ENCODE measurements at regions not wholly inside any gene's neighbourhood (a gene's known extent, or its start where the extent isn't known, plus 50 kb on each side); places are given as distances from the start of the nearest gene placed in this dataset.
"Not testable (repeated sequence)": the region's sequence is repeated elsewhere in the genome, so short reads cannot be mapped to it uniquely, and the experiment has no call there.

DNA sequence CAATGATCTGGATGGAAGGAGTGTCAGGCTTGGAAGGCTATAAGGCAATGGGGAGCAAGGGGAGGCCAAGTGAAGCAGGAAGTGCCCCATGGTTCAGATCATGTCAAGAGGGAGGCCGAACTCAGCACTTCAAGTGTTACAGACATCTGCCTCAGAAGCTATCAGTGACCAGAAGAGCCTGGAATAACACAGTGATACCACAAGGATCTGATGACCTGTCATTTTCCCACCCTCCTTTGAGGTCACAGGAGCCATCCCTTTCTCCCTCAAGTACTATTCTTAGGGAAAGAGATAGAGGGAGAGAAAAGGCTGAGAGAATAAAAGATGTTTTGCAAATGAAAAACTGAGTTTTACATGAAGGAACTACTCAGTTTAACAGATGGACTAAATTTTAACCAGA is 454.8 kb downstream of the CSNK1G3 start:
- no peak for DNase-seq (ENCODE audit: low read depth)

DNA sequence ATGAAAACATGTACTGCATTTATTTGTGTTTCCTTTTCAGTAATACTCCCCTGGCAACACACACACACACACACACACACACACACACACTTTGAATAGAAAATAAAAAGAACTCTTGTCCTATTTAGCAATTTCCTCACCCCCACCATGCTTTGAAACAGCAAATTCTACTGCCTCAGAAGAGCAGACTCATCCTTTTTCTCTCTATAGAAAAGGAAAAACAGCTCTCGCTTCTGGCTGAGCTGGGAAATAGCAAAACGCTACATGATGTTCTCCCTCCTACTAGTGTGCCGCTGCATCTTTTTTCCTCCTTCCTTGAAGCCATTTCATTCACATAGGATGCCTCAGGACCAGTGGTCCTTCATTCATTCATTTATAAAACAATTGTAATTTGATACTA is 453.6 kb downstream of the CSNK1G3 start:
- no peak for DNase-seq (ENCODE audit: low read depth)

DNA sequence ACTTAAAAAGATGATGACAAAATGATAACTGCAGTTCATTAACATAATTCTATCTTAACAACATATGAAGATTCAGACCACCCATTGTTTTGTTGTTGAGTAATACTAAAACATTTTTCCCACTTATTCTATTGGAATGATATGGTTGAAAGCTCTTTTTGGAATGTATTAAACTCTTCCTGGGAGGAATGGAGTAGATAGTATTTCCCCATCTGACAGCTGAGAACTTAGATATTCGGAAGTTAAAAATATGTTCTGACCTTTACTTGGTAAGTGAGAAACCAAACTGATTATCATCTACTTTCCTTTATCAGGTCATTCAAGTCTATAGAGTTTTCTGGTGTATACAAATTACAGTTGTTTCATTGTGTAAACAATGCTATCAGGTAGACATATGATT is 452.9 kb downstream of the CSNK1G3 start:
- peak; percentile 35 for DNase-seq (ENCODE audit: low read depth)

DNA sequence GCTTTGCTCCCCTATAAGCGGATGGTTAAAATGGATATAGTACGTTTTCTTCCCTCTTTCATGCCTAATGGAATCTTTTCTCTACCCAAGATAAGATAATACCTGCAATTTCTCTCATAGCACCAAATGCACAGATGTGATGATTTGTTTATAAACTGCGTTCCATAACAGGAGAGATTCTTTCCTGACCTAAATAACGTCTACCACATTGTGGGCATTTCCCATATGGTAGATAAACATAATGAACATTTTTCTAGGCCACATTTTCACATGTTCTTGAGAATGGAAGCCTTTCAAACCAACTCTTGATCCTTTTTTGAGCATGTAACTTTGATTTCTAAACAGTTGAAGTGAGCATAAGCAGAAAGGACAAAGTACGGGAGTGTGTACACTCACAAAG is 448.5 kb downstream of the CSNK1G3 start:
- no peak for DNase-seq (ENCODE audit: low read depth)

DNA sequence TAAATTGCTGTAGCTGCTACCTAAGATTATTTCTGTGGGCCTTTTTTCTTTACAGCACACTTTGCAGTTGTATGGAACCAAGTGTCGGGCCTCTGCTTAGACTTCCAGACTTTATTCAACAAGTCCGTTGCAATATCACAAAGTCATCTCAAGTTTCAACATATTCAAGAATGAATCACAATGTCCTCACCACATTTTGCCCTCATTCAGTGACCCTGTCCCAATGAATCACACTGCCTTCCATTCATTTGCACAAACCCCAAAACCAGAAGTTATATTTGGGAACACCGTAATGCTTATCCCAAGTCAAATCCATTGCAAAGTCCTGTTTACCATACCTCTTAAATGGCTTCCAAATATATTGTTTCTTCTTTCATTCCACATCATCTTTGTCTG is 439.6 kb downstream of the CSNK1G3 start:
- DNase-seq (ENCODE audit: low read depth), result peak; percentile 98

DNA sequence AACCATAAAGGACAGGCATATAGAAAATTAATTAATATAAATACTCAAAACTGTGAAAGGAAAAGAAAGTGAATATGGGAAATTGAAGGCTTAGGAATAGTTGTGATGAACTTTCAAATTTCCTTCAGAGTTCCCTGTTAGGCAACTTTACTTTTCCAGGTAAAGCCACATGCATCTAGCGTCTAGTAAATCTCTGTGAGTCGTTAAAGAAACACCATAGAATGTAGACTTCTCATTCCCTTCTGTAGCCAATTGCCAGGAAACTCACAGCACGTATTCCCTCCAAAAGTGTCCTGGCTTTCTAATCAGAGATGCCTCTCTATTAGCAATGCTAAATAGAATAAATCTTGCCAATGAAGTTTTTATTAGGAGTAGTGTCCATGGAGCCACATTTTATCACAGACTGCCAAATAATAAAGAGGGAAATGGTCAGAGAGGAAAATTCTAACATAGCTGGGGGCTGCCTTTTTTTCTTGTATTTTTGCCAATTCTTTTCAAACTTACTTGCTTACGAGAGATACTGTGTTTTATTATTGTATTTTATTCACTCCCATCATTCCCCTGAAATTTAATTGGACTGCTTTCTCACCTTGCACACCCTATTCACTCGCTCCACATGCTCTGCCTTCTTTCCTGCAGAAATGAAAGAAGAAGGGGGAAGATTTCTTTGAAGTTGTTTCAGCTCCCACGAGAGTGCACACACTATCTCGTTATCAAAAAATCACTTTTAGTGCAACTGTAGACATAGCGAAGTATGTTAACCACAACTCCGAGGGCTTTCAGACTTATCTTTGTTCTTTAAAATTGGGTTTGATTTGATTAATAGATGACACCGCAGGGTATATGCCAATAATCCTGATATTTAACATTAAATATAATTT is 439.0 kb downstream of the CSNK1G3 start:
- peak; percentile 25 for DNase-seq (ENCODE audit: low read depth)

DNA sequence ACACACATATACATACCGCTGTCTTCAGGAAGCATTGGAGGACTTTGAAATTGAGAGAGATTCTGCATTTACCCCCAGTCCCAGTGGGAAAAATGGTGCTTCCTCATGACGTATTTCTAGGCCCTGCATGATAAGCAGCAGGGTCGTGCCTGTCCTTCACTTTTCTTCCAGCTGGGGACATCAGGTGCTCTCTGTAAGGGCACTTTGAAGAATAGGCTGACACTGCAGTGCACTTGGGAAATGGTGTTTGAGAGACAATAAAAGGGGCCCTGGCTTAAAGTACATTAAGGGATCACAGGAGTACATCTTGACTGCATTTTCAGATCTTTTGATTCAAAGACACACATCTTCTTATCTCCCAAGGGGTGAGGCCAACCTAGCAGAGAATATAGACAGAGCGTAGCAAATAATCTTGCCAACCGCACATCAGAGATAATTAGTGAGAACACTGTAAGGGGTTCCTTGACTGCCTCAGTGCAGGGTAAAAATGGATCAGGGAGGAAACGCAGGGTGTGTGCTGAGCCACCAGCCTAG is 437.9 kb downstream of the CSNK1G3 start:
- no peak for DNase-seq (ENCODE audit: low read depth)

DNA sequence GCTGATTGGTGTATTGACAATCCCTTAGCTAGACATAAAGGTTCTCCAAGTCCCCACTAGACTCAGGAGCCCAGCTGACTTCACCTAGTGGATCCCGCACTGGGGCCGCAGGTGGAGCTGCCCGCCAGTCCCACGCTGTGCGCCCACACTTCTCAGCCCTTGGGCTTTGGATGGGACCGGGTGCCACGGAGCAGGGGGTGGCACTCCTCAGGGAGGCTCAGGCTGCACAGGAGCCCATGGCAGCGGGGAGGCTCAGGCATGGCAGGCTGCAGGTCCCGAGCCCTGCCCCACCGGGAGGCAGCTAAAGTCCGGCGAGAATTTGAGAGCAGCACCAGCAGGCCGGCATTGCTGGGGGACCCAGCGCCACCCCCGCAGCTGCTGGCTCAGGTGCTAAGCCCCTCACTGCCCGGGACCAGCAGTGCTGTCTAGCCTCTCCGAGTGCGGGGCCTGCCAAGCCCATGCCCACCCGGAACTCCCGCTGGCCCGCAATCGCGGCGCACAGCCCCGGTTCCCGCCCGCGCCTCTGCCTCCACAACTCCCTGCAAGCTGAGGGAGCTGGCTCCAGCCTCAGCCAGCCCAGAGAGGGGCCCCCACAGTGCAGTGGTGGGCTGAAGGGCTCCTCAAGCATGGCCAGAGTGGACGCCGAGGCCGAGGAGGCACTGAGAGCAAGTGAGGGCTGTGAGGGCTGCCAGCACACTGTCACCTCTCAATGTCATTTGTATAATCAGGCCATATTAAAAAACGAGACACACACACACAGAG is 437.2 kb downstream of the CSNK1G3 start:
- no peak for DNase-seq (ENCODE audit: low read depth)

DNA sequence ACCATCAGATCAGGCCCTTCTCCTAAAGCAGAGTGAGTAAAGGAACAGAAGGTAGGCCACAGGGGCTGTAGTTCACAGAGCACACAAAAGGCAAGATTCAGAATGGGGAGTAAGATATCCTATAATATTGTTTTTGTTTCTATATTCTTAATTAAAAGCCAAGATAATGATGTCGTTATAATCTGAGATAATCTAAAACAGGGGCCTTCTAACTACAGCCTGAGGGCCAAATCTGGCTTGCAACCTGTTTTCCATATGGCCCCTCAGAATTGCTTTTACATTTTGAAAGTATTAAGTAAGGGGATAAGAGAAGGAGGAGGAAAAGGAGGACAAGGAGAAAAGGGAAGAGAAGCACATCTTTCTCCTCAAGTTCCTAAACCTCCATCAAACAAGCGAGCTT is 435.8 kb downstream of the CSNK1G3 start:
- DNase-seq (ENCODE audit: low read depth), result no peak

DNA sequence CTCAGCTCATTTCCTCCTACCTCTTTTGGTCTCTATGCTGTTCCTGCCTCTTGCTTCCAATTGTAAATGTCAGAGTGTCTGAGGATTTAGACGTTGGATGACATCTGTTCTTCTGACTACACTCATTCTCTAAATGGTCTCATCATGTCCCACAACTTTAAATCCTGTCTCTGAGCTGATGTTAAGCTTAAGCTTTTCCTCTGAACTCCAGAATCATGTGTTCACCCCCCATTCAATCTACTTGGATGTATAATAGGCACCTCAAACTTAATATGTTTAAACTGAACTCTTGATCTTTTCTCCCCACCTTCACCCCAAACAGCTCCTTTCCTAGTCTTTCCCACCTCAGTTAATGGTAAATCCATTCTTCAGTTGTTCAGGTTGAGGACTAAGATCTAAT is 433.6 kb downstream of the CSNK1G3 start:
- peak; percentile 13 for DNase-seq (ENCODE audit: low read depth)

DNA sequence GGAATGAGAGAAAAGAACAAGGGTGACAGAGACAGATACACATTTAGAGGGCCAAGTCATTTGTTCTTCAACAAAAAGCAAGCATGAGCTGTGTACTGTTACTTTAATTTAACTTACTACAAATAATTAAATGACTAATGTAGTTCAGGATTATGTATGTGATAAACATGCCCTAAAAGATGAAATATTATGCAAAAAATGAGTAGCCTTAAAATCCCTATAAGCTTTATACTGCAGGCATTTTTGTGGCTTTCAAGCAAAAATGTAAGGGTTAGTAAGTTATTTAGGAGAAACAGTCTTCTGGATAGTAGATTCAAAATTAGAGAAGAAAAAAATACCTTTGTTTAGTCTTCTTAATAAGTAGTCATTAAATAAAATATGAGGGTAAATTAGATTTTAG is 431.2 kb downstream of the CSNK1G3 start:
- no peak for DNase-seq (ENCODE audit: low read depth)

DNA sequence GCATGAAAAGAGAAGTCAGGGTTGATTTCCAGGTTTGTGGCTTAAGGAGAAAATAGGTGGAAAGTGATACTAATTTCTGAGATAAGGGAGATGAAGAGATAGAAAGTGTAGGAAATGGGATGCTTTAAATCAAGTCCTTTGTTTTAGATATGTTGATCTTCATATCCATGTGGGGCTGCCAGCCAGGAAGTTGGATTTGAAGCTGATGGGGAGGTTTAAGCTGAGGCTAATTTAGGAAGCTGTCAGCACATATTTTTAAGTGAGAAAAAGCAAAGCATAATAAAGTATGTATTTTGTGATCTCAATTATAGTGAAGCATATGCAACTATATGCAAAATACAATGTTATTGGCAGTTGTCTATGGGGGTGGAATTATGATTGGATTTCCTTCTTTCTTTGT is 428.4 kb downstream of the CSNK1G3 start:
- DNase-seq (ENCODE audit: low read depth), result no peak

DNA sequence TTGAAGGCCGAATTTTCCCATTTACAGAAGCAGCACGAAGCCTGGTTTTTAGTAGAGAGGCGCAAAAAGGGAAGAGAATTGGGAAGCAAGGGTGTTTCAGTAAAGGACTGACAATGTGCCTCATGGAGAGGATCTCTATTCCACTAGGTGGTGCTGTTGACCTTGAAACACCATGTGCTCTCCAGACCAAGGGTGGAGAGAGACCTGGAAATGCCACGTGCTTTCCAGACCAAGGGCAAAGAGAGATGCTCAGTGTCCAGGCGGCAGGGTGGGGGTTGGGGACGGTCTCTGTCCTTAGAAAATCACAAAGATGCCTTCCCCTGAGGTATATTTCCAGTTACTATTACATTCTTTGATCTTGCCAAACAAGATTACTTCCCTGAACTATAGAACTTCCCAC is 425.3 kb downstream of the CSNK1G3 start:
- peak; percentile 64 for DNase-seq (ENCODE audit: low read depth)

DNA sequence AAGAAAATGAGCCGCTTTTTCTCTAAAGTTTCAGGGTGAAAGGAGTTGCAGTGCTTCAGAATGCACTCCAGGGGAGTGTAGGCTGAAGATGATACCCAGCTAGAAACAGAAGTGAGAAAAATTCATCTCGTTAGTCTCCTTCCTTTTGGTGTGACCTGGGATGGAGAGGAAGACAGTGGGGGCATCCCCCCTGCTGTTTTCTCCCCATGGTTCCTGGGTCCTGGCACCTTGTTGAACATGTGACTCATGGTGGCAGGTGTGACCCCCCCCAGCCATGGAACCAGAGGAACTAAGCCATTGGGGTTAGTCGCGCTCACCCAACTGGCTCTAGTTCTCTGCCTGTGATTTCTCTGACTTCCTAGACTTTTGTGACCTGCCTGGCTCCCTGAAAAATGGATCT is 424.6 kb downstream of the CSNK1G3 start:
- no peak for DNase-seq (ENCODE audit: low read depth)

DNA sequence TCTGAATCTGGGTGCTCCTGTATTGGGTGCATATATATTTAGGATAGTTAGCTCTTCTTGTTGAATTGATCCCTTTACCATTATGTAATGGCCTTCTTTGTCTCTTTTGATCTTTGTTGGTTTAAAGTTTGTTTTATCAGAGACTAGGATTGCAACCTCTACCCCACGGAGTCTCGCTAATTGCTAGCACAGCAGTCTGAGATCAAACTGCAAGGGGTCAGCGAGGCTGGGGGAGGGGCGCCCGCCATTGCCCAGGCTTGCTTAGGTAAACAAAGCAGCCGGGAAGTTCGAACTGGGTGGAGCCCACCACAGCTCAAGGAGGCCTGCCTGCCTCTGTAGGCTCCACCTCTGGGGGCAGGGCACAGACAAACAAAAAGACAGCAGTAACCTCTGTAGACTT is 421.8 kb downstream of the CSNK1G3 start:
- not testable (repeated sequence) for DNase-seq (ENCODE audit: low read depth)

DNA sequence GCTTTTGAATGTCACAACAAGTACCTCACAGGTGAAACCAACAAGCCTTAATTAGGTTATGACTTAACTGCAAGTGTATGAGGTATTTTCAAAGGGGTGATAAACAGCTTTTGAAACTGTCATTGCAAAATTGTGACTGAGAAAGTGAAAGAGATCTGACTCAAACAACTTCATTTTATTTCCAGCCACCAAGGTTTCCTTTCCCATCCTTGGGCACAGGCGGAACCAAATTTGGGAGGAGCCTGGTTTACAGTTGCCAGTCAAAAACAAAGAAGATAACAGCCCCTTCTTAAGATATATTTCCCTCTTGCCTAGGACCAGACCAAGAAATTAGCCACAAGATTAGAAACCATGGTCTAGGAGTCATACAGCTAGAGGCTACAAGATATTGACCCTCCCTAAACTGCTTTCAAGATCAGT is 417.1 kb downstream of the CSNK1G3 start:
- no peak for DNase-seq (ENCODE audit: low read depth)

DNA sequence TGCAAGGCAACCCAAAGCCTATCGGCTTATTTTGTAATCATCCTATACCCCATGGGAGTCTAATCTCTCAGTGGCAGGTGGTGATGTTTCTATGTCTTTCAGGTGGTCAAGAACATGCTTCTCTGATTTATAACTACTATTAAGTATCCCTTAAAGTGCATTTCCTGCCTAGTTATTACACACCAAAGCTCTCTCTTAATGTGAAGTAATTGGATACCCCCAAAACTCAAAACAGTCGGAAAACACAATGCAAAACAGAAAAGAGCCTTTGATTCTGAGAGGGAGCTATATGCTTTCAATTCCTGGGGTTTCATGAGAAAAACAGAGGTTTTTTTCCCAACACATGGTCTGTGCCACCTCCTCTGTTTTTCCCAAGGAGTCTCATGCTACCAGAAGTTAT is 416.4 kb downstream of the CSNK1G3 start:
- no peak for DNase-seq (ENCODE audit: low read depth)

DNA sequence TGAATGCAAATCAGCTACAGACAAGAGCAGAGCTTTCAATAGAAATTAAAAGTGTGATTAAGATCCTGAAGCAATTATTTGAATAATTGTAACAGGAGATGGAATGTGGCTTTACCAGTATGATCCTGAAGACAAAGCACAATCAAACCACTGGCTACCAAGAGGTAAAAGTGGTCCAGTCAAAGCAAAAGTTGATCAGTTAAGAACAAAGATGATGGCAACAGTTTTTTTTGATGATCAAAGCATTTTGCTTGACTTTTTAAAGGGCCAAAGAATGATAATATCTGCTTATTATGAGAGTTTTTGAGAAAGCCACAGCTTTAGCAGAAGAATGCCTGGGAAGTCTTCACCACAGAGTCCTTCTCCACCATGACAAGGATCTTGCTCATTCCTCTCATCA is 409.2 kb downstream of the CSNK1G3 start:
- peak; percentile 14 for DNase-seq (ENCODE audit: low read depth)

DNA sequence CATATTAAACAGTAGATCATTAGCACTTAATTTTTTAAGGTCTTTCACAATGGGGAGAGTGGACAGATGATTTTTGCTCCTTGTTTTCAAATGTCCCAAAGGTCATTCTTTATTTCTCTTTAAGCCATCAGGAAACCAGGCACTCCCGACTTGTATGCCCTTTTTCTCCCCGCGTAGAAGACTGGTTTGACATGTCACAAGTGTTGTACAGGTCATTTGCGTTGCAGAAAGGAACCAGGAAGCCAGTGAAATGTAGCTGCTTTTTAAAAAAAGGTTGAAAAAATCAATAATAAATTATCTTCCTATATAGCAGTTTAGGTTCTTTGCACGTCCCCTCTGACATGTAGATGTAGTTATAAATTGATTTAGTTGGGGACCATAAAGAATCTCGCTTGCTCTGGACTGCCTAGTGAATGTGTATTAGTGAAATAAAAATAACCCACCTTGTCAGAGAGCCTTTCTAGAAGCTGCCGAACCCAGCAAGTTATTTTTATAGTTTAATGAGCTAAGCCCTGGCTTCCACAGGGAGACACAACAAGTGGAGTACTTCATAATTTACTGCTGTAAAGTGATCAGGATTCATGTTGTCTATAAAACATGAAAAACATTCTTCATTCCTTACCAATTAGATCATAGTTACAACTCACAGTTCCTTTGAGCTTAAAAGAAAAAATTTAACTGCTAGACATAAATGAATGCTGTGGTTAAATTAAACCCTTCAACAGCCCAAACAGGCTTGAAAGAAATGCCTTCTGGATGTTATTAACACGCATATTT is 404.6 kb downstream of the CSNK1G3 start:
- DNase-seq (ENCODE audit: low read depth), result peak; percentile 85

DNA sequence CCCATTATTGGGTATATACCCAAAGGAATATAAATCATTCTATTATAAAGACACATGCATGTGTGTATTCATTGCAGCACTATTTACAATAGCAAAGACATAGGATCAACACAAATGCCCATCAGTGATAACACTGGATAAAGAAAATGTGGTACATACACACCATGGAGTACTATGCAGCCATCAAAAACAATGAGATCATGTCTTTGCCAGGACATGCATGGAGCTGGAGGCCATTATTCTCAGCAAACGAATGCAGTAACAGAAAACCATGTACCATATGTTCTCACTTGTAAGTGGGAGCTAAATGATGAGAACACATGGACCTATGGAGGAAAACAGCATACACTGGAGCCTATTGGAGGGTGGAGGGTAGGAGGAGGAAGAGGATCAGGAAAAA is 402.4 kb downstream of the CSNK1G3 start:
- no peak for DNase-seq (ENCODE audit: low read depth)

DNA sequence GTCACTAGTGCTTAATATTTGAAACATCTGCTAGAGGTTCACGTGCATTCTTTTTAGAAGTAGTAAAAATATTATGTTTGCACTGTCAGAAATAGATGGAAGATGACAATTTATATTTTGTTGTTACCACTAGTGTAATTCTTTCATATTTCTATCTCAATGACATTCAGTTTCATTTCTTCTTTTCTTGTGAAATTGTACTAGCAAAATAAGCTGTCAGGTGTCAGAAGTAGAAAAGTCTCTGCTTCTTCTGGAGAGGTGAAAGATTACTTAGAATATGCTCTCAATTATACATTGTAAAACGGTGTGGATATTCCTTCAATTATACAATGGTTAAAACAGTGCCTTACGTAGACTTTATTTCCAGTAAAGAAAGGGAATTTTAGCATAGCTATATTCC is 395.4 kb downstream of the CSNK1G3 start:
- DNase-seq (ENCODE audit: low read depth), result no peak

DNA sequence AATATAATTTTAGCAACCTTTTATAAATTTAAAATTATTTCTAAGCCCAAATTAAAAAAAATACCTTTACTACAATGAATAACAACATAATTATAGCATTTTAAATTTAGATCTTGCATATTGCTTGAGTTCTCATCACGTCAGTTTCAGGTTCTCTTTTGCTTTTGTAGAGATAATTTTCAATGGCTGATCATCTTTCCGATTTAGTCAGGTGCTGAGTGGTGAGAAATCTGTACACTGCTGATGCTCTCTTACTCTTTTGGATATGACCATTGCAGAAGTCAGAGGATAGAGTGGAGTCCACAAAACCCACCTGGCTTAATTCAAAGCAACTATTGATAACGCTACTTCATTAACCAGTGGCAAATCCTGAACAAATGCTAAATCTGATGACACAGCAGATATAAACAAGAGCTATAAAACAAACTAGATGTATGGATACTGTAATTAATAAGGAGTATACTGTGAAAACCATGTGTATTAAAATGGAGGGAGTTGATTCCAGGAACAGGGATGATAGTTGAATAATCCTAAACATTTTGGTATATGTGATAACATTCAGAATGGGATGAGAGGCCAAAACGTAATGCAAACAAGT is 394.8 kb downstream of the CSNK1G3 start:
- no peak for DNase-seq (ENCODE audit: low read depth)
